Activated T-cell treated with anti-CD3 and anti-CD28 coated beads, Interleukin-2, amount 50 U/mL, for 24 hours (primary cell): ENCODE measurements at regions not wholly inside any gene's neighbourhood (a gene's known extent, or its start where the extent isn't known, plus 50 kb on each side); places are given as distances from the start of the nearest gene placed in this dataset.

ENCODE experiments used
- DNase-seq: peaks from one replicate; pipeline ENCODE4 v3.0.0-alpha.2; 2020
- H3K27ac Mint-ChIP-seq: 2 replicates; pipeline ENCODE4 v1.8.0; 2020; ENCODE audit warnings: mild to moderate bottlenecking, mixed read lengths
- H3K27me3 Mint-ChIP-seq: 2 replicates; pipeline ENCODE4 v1.8.0; 2020; ENCODE audit warnings: mixed read lengths
- H3K36me3 Mint-ChIP-seq: 2 replicates; pipeline ENCODE4 v1.8.0; 2020; ENCODE audit warnings: low read depth, mixed read lengths
- H3K4me1 Mint-ChIP-seq: 2 replicates; pipeline ENCODE4 v1.8.0; 2020; ENCODE audit warnings: low read depth, mixed read lengths
- H3K4me3 Mint-ChIP-seq: 2 replicates; pipeline ENCODE4 v1.8.0; 2020; ENCODE audit warnings: mild to moderate bottlenecking, moderate library complexity, mixed read lengths
- H3K9me3 Mint-ChIP-seq: 2 replicates; pipeline ENCODE4 v1.8.0; 2020; ENCODE audit warnings: mixed read lengths

GRCh38 chr19:33948651-33949335 lies 152.1 kb downstream of the KCTD15 start:
- Mint-ChIP-seq H3K4me1 (no peaks in the 10 kb centered on the region), H3K4me3 (no peak overlapping the region), H3K27ac (no peak overlapping the region), H3K9me3 (no peaks in the 10 kb centered on the region), H3K27me3 (peaks cover 9% of the 10 kb centered on the region), H3K36me3 (no peaks in the 10 kb centered on the region)
- DNase-seq, result no peak

- Mint-ChIP-seq H3K9me3 (no peaks in the 10 kb centered on the region), H3K4me1 (no peaks in the 10 kb centered on the region), H3K27me3 (peaks cover 9% of the 10 kb centered on the region), H3K27ac (no peak overlapping the region), H3K36me3 (no peaks in the 10 kb centered on the region), H3K4me3 (no peak overlapping the region)
- DNase-seq, result no peak
Measured at GRCh38 chr19:33950091-33950750, 153.6 kb downstream of the KCTD15 start.

GRCh38 chr19:33953023-33953422 lies 156.4 kb downstream of the KCTD15 start:
- no peak for DNase-seq
- Mint-ChIP-seq H3K4me1 (no peaks in the 10 kb centered on the region), H3K36me3 (no peaks in the 10 kb centered on the region), H3K27ac (no peak overlapping the region), H3K4me3 (no peak overlapping the region), H3K27me3 (peaks cover 9% of the 10 kb centered on the region), H3K9me3 (no peaks in the 10 kb centered on the region)

GRCh38 chr19:33953592-33953991 lies 156.9 kb downstream of the KCTD15 start:
- H3K4me3 Mint-ChIP-seq, result no peak overlapping the region
- H3K27ac Mint-ChIP-seq, result no peak overlapping the region
- H3K4me1 Mint-ChIP-seq, result no peaks in the 10 kb centered on the region
- H3K27me3 Mint-ChIP-seq, result peaks cover 9% of the 10 kb centered on the region
- no peak for DNase-seq
- H3K9me3 Mint-ChIP-seq, result no peaks in the 10 kb centered on the region
- H3K36me3 Mint-ChIP-seq, result no peaks in the 10 kb centered on the region

- no peaks in the 10 kb centered on the region for H3K9me3 Mint-ChIP-seq
- no peak for DNase-seq
- H3K27ac Mint-ChIP-seq, result no peak overlapping the region
- H3K4me3 Mint-ChIP-seq, result no peak overlapping the region
- peaks cover 12% of the 10 kb centered on the region for H3K27me3 Mint-ChIP-seq
- H3K36me3 Mint-ChIP-seq, result no peaks in the 10 kb centered on the region
- H3K4me1 Mint-ChIP-seq, result no peaks in the 10 kb centered on the region
Measured at GRCh38 chr19:33954686-33955085, 158.0 kb downstream of the KCTD15 start.

GRCh38 chr19:33956941-33957340 lies 160.3 kb downstream of the KCTD15 start:
- peaks cover 21% of the 10 kb centered on the region for H3K27me3 Mint-ChIP-seq
- H3K36me3 Mint-ChIP-seq, result no peaks in the 10 kb centered on the region
- H3K27ac Mint-ChIP-seq, result no peak overlapping the region
- H3K9me3 Mint-ChIP-seq, result no peaks in the 10 kb centered on the region
- DNase-seq, result no peak
- H3K4me3 Mint-ChIP-seq, result no peak overlapping the region
- no peaks in the 10 kb centered on the region for H3K4me1 Mint-ChIP-seq

- H3K4me3 Mint-ChIP-seq, result no peak overlapping the region
- H3K9me3 Mint-ChIP-seq, result no peaks in the 10 kb centered on the region
- no peak overlapping the region for H3K27ac Mint-ChIP-seq
- H3K27me3 Mint-ChIP-seq, result peaks cover 23% of the 10 kb centered on the region
- no peaks in the 10 kb centered on the region for H3K36me3 Mint-ChIP-seq
- DNase-seq, result no peak
- no peaks in the 10 kb centered on the region for H3K4me1 Mint-ChIP-seq
Measured at GRCh38 chr19:33957804-33958203, 161.1 kb downstream of the KCTD15 start.

- no peak for DNase-seq
- Mint-ChIP-seq H3K27me3 (peaks cover 26% of the 10 kb centered on the region), H3K4me3 (no peak overlapping the region), H3K4me1 (no peaks in the 10 kb centered on the region), H3K36me3 (no peaks in the 10 kb centered on the region), H3K9me3 (no peaks in the 10 kb centered on the region), H3K27ac (no peak overlapping the region)
Measured at GRCh38 chr19:33960566-33960965, 163.9 kb downstream of the KCTD15 start.

GRCh38 chr19:33962161-33962560 lies 165.5 kb downstream of the KCTD15 start:
- H3K27ac Mint-ChIP-seq, result no peak overlapping the region
- H3K27me3 Mint-ChIP-seq, result peaks cover 26% of the 10 kb centered on the region
- peaks cover 9% of the 10 kb centered on the region for H3K9me3 Mint-ChIP-seq
- no peak for DNase-seq
- H3K4me1 Mint-ChIP-seq, result no peaks in the 10 kb centered on the region
- no peaks in the 10 kb centered on the region for H3K36me3 Mint-ChIP-seq
- H3K4me3 Mint-ChIP-seq, result no peak overlapping the region

- peaks cover 26% of the 10 kb centered on the region for H3K27me3 Mint-ChIP-seq
- H3K9me3 Mint-ChIP-seq, result peaks cover 10% of the 10 kb centered on the region
- no peaks in the 10 kb centered on the region for H3K36me3 Mint-ChIP-seq
- DNase-seq, result no peak
- no peak overlapping the region for H3K4me3 Mint-ChIP-seq
- H3K4me1 Mint-ChIP-seq, result no peaks in the 10 kb centered on the region
- no peak overlapping the region for H3K27ac Mint-ChIP-seq
Measured at GRCh38 chr19:33963514-33963913, 166.8 kb downstream of the KCTD15 start.

GRCh38 chr19:33971073-33971472 lies 174.4 kb downstream of the KCTD15 start:
- Mint-ChIP-seq H3K9me3 (peaks cover 31% of the 10 kb centered on the region), H3K36me3 (no peaks in the 10 kb centered on the region), H3K4me1 (no peaks in the 10 kb centered on the region), H3K27me3 (peaks cover 24% of the 10 kb centered on the region), H3K4me3 (no peak overlapping the region), H3K27ac (no peak overlapping the region)
- DNase-seq, result no peak

- Mint-ChIP-seq H3K4me3 (no peak overlapping the region), H3K36me3 (no peaks in the 10 kb centered on the region), H3K27ac (no peak overlapping the region), H3K27me3 (peaks cover 60% of the 10 kb centered on the region), H3K9me3 (no peaks in the 10 kb centered on the region), H3K4me1 (no peaks in the 10 kb centered on the region)
- DNase-seq, result no peak
Measured at GRCh38 chr19:33977756-33978685, 181.4 kb downstream of the KCTD15 start.

- peaks cover 55% of the 10 kb centered on the region for H3K27me3 Mint-ChIP-seq
- no peak overlapping the region for H3K27ac Mint-ChIP-seq
- peaks cover 5% of the 10 kb centered on the region for H3K9me3 Mint-ChIP-seq
Measured at GRCh38 chr19:33982706-33983105, 186.0 kb downstream of the KCTD15 start.

GRCh38 chr19:33988601-33989000 lies 183.7 kb upstream of the LSM14A start:
- Mint-ChIP-seq H3K4me3 (no peak overlapping the region), H3K27ac (no peak overlapping the region), H3K9me3 (peaks cover 44% of the 10 kb centered on the region), H3K4me1 (no peaks in the 10 kb centered on the region), H3K36me3 (no peaks in the 10 kb centered on the region), H3K27me3 (peaks cover 34% of the 10 kb centered on the region)
- DNase-seq, result no peak

More at GRCh38 chr19:33982706-33983105, 186.0 kb downstream of the KCTD15 start:
- DNase-seq, result no peak
- Mint-ChIP-seq H3K4me1 (no peaks in the 10 kb centered on the region), H3K4me3 (no peak overlapping the region), H3K36me3 (no peaks in the 10 kb centered on the region)

GRCh38 chr19:33997690-33998089 lies 174.6 kb upstream of the LSM14A start:
- no peak for DNase-seq
- Mint-ChIP-seq H3K4me3 (no peak overlapping the region), H3K27me3 (peaks cover 16% of the 10 kb centered on the region)

More at GRCh38 chr19:33997690-33998089, 174.6 kb upstream of the LSM14A start:
- Mint-ChIP-seq H3K4me1 (no peaks in the 10 kb centered on the region), H3K9me3 (peaks cover 6% of the 10 kb centered on the region), H3K36me3 (no peaks in the 10 kb centered on the region), H3K27ac (no peak overlapping the region)
